HEK293 (cell line): ENCODE measurements at regions not wholly inside any gene's neighbourhood (a gene's known extent, or its start where the extent isn't known, plus 50 kb on each side); places are given as distances from the start of the nearest gene placed in this dataset.

Experiments used
- CTCF ChIA-PET: fragments of 350-600 bp; formaldehyde crosslinking; extraction: SDS; loops from one replicate; lab custom pipeline; 2021; ENCODE audit warnings: antibody characterized with exemption; lab: Yijun Ruan, JAX
- POLR2A ChIA-PET: fragments of 300-600 bp; formaldehyde crosslinking; extraction: SDS; loops from one replicate; lab custom pipeline; 2020; ENCODE audit warnings: antibody characterized with exemption, inconsistent platforms; lab: Yijun Ruan, JAX
- H3K27ac ChIP-seq: fragments of 200-500 bp; sonication (Bioruptor generic); 2 replicates; pipeline ENCODE4 v1.5.1; 2014; ENCODE audit warnings: low read depth, low read length, control low read depth, inconsistent platforms; ENCODE audit errors: extremely low read depth
- H3K36me3 ChIP-seq, 2 experiments: fragments of 200-500 bp in 1 of 2; sonication (Bioruptor generic) in 1 of 2; 1 replicate in 1 of 2; 2 replicates in 1 of 2; pipeline ENCODE4 v1.5.1; 2014 to 2017; ENCODE audit warnings: inconsistent platforms in 2 of 2, low read length in 2 of 2; ENCODE audit not compliant: control insufficient read depth in 2 of 2, insufficient read depth in 1 of 2
- H3K4me1 ChIP-seq: fragments of 200-500 bp; sonication (Bioruptor generic); 2 replicates; pipeline ENCODE4 v1.5.1; 2014; ENCODE audit warnings: mild to moderate bottlenecking, low read length, inconsistent platforms; ENCODE audit not compliant: control insufficient read depth, insufficient read depth
- H3K4me3 ChIP-seq: 2 replicates; pipeline ENCODE4 v1.5.1; 2011; ENCODE audit warnings: low read depth, mild to moderate bottlenecking, control low read depth, low read length, moderate library complexity
- H3K9me3 ChIP-seq: fragments of 200-500 bp; sonication (Bioruptor generic); 2 replicates; pipeline ENCODE4 v1.5.1; 2014; ENCODE audit warnings: low read depth, low read length, inconsistent platforms; ENCODE audit not compliant: control insufficient read depth, insufficient read depth
- SCRT2 ChIP-seq: fragments of 450-650 bp; formaldehyde crosslinking; IDR thresholded peaks from 2 replicates; pipeline ENCODE4 v1.5.1; 2016; ENCODE audit warnings: missing biosample characterization, missing genetic modification characterization
- ZFP69B ChIP-seq: fragments of 450-650 bp; formaldehyde crosslinking; IDR thresholded peaks from 2 replicates; pipeline ENCODE4 v1.5.1; 2016; ENCODE audit warnings: missing biosample characterization, missing genetic modification characterization
- ZNF138 ChIP-seq: fragments of 450-650 bp; formaldehyde crosslinking; IDR thresholded peaks from 2 replicates; pipeline ENCODE4 v1.5.1; 2016; ENCODE audit warnings: missing biosample characterization, missing genetic modification characterization, borderline replicate concordance
- ZNF239 ChIP-seq: fragments of 450-650 bp; formaldehyde crosslinking; IDR thresholded peaks from 2 replicates; pipeline ENCODE4 v1.5.1; 2016; ENCODE audit warnings: missing biosample characterization, missing genetic modification characterization
- ZNF548 ChIP-seq: fragments of 450-650 bp; formaldehyde crosslinking; IDR thresholded peaks from 2 replicates; pipeline ENCODE4 v1.5.1; 2016; ENCODE audit warnings: missing biosample characterization, missing genetic modification characterization
- ZNF571 ChIP-seq: fragments of 450-650 bp; formaldehyde crosslinking; IDR thresholded peaks from 2 replicates; pipeline ENCODE4 v1.5.0; 2017; ENCODE audit warnings: missing biosample characterization, missing genetic modification characterization
- ZNF585B ChIP-seq: fragments of 450-650 bp; formaldehyde crosslinking; IDR thresholded peaks from 2 replicates; pipeline ENCODE4 v1.5.1; 2016; ENCODE audit warnings: missing biosample characterization, missing genetic modification characterization
- ZNF600 ChIP-seq: fragments of 450-650 bp; formaldehyde crosslinking; IDR thresholded peaks from 2 replicates; pipeline ENCODE4 v1.5.1; 2016; ENCODE audit warnings: missing biosample characterization, missing genetic modification characterization
- ZNF626 ChIP-seq: fragments of 450-650 bp; sonication (Bioruptor Pico); formaldehyde crosslinking; IDR thresholded peaks from 2 replicates; pipeline ENCODE4 v1.5.1; 2018; ENCODE audit warnings: missing biosample characterization, missing genetic modification characterization, inconsistent platforms
- ZNF670 ChIP-seq: fragments of 450-650 bp; formaldehyde crosslinking; IDR thresholded peaks from 2 replicates; pipeline ENCODE4 v1.5.1; 2016; ENCODE audit warnings: missing biosample characterization, missing genetic modification characterization, low read depth
- ZNF768 ChIP-seq: fragments of 450-650 bp; formaldehyde crosslinking; IDR thresholded peaks from 2 replicates; pipeline ENCODE4 v1.5.1; 2018; ENCODE audit warnings: missing biosample characterization, mild to moderate bottlenecking, missing genetic modification characterization
- ZNF843 ChIP-seq: fragments of 450-650 bp; formaldehyde crosslinking; IDR thresholded peaks from 2 replicates; pipeline ENCODE4 v1.5.1; 2016; ENCODE audit warnings: missing biosample characterization, missing genetic modification characterization
- ZSCAN30 ChIP-seq: fragments of 450-650 bp; IDR thresholded peaks from 2 replicates; pipeline ENCODE4 v1.5.1; 2018; ENCODE audit warnings: missing biosample characterization, mild to moderate bottlenecking, missing genetic modification characterization, moderate library complexity
- TF ChIP-seq, protein P1 (sequence below): fragments of 450-650 bp; formaldehyde crosslinking; IDR thresholded peaks from 2 replicates; pipeline ENCODE4 v1.5.1; 2016; ENCODE audit warnings: missing biosample characterization, missing genetic modification characterization
- TF ChIP-seq, protein P2 (sequence below): fragments of 450-650 bp; formaldehyde crosslinking; IDR thresholded peaks from 2 replicates; pipeline ENCODE4 v1.5.1; 2016; ENCODE audit warnings: missing biosample characterization, missing genetic modification characterization
- TF ChIP-seq, protein P3 (sequence below): fragments of 450-650 bp; formaldehyde crosslinking; IDR thresholded peaks from 2 replicates; pipeline ENCODE4 v1.5.1; 2016; ENCODE audit warnings: missing biosample characterization, missing genetic modification characterization, low read depth
- TF ChIP-seq, protein P4 (sequence below): fragments of 450-650 bp; formaldehyde crosslinking; IDR thresholded peaks from 2 replicates; pipeline ENCODE4 v1.5.1; 2017; ENCODE audit warnings: missing biosample characterization, missing genetic modification characterization

DNA sequence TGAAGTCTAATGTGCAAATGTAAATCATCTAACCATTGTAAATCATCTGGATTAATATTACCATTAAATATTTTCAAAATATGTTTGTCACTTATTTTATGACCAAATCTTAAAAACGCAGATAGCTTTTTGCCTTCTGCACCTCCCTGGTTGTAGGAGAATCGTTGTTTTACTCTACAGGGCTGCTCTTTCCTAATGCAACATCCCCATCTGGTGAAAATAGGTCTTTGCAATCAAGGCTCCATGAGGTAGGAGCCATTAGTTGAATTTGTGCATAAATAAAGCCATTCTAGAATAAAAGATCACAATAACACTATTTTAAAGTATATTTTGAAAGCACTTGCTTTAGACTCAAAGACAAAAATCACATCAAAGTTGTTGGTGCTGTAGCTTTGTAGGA is 535.6 kb upstream of the AGTR1 start:
- CTCF ChIA-PET, result no interaction called here
- TF ChIP-seq, protein P1, sequence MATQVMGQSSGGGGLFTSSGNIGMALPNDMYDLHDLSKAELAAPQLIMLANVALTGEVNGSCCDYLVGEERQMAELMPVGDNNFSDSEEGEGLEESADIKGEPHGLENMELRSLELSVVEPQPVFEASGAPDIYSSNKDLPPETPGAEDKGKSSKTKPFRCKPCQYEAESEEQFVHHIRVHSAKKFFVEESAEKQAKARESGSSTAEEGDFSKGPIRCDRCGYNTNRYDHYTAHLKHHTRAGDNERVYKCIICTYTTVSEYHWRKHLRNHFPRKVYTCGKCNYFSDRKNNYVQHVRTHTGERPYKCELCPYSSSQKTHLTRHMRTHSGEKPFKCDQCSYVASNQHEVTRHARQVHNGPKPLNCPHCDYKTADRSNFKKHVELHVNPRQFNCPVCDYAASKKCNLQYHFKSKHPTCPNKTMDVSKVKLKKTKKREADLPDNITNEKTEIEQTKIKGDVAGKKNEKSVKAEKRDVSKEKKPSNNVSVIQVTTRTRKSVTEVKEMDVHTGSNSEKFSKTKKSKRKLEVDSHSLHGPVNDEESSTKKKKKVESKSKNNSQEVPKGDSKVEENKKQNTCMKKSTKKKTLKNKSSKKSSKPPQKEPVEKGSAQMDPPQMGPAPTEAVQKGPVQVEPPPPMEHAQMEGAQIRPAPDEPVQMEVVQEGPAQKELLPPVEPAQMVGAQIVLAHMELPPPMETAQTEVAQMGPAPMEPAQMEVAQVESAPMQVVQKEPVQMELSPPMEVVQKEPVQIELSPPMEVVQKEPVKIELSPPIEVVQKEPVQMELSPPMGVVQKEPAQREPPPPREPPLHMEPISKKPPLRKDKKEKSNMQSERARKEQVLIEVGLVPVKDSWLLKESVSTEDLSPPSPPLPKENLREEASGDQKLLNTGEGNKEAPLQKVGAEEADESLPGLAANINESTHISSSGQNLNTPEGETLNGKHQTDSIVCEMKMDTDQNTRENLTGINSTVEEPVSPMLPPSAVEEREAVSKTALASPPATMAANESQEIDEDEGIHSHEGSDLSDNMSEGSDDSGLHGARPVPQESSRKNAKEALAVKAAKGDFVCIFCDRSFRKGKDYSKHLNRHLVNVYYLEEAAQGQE (tag by site-specific recombination), result no peak
- TF ChIP-seq, protein P2, sequence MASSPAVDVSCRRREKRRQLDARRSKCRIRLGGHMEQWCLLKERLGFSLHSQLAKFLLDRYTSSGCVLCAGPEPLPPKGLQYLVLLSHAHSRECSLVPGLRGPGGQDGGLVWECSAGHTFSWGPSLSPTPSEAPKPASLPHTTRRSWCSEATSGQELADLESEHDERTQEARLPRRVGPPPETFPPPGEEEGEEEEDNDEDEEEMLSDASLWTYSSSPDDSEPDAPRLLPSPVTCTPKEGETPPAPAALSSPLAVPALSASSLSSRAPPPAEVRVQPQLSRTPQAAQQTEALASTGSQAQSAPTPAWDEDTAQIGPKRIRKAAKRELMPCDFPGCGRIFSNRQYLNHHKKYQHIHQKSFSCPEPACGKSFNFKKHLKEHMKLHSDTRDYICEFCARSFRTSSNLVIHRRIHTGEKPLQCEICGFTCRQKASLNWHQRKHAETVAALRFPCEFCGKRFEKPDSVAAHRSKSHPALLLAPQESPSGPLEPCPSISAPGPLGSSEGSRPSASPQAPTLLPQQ (tag by site-specific recombination), result no peak
- TF ChIP-seq, protein P3, sequence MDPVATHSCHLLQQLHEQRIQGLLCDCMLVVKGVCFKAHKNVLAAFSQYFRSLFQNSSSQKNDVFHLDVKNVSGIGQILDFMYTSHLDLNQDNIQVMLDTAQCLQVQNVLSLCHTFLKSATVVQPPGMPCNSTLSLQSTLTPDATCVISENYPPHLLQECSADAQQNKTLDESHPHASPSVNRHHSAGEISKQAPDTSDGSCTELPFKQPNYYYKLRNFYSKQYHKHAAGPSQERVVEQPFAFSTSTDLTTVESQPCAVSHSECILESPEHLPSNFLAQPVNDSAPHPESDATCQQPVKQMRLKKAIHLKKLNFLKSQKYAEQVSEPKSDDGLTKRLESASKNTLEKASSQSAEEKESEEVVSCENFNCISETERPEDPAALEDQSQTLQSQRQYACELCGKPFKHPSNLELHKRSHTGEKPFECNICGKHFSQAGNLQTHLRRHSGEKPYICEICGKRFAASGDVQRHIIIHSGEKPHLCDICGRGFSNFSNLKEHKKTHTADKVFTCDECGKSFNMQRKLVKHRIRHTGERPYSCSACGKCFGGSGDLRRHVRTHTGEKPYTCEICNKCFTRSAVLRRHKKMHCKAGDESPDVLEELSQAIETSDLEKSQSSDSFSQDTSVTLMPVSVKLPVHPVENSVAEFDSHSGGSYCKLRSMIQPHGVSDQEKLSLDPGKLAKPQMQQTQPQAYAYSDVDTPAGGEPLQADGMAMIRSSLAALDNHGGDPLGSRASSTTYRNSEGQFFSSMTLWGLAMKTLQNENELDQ (tag by site-specific recombination), result no peak
- TF ChIP-seq ZSCAN30, result no peak
- no peak for TF ChIP-seq ZNF571 (tag by site-specific recombination)
- TF ChIP-seq SCRT2, result no peak
- TF ChIP-seq ZNF138 (tag by site-specific recombination), result no peak
- TF ChIP-seq ZNF768, result no peak
- TF ChIP-seq ZNF548, result no peak
- TF ChIP-seq ZNF585B (tag by site-specific recombination), result no peak
- TF ChIP-seq ZNF670, result no peak
- no peak for TF ChIP-seq ZNF600 (tag by site-specific recombination)
- TF ChIP-seq ZNF843 (tag by site-specific recombination), result no peak
- no peak for TF ChIP-seq ZFP69B (tag by site-specific recombination)
- Histone ChIP-seq H3K4me1 (no peaks in the 10 kb centered on the region), H3K27ac (no peak overlapping the region), H3K36me3 (no peaks in the 10 kb centered on the region), H3K9me3 (no peaks in the 10 kb centered on the region), H3K4me3 (no peak overlapping the region)
- POLR2A ChIA-PET, result no interaction called here

DNA sequence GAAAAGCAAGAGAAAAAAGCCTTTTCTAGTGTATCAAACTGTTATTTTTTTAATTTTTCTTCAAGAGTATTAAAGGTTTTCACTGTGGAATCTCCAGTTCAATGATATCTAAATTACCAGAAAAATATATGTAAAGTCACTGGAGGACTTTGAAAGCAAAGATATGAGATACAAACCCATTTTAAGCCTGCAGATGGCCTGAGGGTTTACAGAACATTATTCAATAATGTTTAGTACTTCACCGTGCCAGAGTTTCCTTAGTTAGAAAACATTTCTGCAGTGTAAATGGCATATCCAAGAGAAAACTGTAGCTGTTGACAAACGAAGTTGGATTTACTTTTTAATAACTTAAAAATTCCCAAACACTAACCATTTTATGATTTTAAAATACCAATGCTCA is 529.4 kb upstream of the AGTR1 start:
- Histone ChIP-seq H3K4me3 (no peak overlapping the region), H3K4me1 (no peaks in the 10 kb centered on the region), H3K9me3 (no peaks in the 10 kb centered on the region), H3K27ac (no peak overlapping the region), H3K36me3 (no peaks in the 10 kb centered on the region)
- POLR2A ChIA-PET, result no interaction called here
- CTCF ChIA-PET, result no interaction called here
- TF ChIP-seq ZNF239 (tag by site-specific recombination) (no peak), ZNF626 (tag by site-specific recombination) (no peak)
- TF ChIP-seq, protein P4, sequence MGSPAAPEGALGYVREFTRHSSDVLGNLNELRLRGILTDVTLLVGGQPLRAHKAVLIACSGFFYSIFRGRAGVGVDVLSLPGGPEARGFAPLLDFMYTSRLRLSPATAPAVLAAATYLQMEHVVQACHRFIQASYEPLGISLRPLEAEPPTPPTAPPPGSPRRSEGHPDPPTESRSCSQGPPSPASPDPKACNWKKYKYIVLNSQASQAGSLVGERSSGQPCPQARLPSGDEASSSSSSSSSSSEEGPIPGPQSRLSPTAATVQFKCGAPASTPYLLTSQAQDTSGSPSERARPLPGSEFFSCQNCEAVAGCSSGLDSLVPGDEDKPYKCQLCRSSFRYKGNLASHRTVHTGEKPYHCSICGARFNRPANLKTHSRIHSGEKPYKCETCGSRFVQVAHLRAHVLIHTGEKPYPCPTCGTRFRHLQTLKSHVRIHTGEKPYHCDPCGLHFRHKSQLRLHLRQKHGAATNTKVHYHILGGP (tag by site-specific recombination), result no peak
